GM12865 (cell line): ENCODE measurements at regions not wholly inside any gene's neighbourhood (a gene's known extent, or its start where the extent isn't known, plus 50 kb on each side); places are given as distances from the start of the nearest gene placed in this dataset.

ENCODE experiments used
- DNase-seq: peaks from one replicate; pipeline ENCODE4 v3.0.0; 2010; ENCODE audit warnings: low read depth
- H3K4me3 ChIP-seq: 2 replicates; pipeline ENCODE4 v1.5.1; 2011; ENCODE audit warnings: mild to moderate bottlenecking, low read depth, low read length, control low read depth
- TF ChIP-seq, protein P1 (sequence below): IDR thresholded peaks from 2 replicates; pipeline ENCODE4 v1.5.1; 2011; ENCODE audit warnings: low read length, control low read depth, low read depth, inconsistent platforms; ENCODE audit not compliant: insufficient read depth; ENCODE audit errors: missing control alignments

DNA sequence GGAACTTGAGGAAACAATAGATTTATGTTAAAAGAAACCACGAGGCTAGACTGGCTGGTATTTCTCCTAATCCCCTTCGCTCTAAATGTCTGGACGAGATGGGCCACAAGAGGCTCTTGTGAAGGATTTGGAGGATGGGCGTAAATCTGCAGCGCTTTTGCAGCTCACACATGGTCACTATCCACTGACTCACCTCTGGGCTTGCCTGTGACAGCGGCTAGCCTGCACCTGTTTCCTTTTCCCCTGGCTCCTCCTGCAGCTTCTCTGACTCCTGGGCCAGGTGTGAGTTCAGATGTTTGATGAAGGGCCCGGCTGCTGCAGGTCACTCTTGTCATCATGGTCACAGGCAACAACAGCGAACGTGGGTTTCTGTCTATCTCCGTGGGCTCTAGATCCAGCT, 629.4 kb downstream of the CBLN4 start:
- DNase-seq: no peak
- no peak overlapping the region for H3K4me3 ChIP-seq
- TF ChIP-seq, protein P1, sequence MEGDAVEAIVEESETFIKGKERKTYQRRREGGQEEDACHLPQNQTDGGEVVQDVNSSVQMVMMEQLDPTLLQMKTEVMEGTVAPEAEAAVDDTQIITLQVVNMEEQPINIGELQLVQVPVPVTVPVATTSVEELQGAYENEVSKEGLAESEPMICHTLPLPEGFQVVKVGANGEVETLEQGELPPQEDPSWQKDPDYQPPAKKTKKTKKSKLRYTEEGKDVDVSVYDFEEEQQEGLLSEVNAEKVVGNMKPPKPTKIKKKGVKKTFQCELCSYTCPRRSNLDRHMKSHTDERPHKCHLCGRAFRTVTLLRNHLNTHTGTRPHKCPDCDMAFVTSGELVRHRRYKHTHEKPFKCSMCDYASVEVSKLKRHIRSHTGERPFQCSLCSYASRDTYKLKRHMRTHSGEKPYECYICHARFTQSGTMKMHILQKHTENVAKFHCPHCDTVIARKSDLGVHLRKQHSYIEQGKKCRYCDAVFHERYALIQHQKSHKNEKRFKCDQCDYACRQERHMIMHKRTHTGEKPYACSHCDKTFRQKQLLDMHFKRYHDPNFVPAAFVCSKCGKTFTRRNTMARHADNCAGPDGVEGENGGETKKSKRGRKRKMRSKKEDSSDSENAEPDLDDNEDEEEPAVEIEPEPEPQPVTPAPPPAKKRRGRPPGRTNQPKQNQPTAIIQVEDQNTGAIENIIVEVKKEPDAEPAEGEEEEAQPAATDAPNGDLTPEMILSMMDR: no peak

DNA sequence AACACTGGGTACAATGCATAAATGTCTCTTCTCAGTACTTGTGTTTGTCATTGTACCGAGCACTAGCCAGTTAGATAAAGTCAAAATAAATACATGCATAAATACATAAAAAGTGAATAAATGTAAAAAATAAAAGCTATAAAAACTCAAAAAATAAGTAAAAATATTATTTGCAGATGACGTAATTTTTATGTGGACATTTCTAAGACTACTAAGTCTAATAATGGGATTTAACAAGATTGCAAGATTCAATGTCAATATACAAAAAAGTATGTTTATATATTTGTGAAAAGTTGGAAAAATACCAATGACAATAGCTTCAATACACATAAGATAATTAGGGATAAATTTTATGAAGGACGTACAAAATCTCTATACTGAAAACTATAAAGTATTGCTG, 639.6 kb downstream of the CBLN4 start:
- no peak for DNase-seq
- TF ChIP-seq, protein P1: no peak
- H3K4me3 ChIP-seq: no peak overlapping the region

DNA sequence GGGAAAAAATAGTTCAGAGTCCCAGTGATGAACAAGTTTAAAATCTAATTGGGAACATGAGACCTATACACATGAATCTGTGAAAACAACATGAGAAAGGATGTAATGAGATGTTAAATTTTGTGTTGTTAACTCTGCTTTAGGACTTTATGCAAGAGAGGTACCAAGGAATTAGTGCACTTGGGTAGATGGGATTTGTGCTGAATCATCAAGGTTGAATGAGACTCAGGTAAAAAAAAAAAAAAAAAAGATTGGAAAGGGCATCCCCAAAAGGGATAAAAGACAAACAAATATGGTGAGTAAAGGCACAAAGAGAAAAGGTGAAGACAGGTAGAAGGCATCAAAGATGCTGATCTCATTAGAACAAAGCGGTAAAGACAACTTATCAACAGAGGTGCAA, 644.4 kb downstream of the CBLN4 start:
- TF ChIP-seq, protein P1: no peak
- H3K4me3 ChIP-seq: no peak overlapping the region
- no peak for DNase-seq

DNA sequence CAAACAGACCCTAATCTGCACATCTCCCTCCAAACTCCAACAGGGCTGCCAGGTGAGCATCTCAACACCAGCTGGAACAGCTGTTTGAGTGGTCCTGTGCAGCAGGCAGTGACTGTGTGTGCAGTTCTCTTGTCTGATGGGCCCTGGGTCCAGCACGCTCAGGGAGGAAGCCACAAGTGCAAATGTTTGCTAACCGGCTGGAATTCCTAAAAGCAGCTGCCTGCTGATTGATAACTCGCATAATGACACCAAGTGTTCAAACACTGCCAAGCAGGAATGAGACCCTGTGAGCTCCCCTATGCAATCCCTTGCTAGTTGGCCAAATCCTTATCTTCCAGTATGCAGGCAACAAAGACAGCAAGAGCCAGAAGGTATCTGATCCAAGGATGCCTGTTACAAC, 650.6 kb downstream of the CBLN4 start:
- no peak overlapping the region for H3K4me3 ChIP-seq
- TF ChIP-seq, protein P1: no peak
- DNase-seq: no peak

DNA sequence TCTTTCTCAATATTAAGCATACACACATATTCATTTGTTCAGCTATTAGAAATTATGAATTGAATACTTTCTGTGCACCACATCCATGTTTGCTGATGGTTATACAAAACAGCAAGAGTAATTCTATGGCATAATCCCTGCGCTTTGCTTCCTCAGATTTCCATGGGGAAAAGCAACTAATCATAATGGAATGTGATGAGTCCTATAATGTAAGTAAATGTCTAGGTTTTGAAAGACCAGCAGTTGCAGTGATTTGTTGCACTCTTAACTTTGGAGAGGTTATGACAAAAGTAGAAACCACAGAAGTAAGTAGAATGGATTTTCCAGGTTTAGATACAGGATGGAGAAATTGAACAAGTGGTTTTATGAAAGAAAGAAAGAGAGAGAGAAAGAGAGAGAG, 652.1 kb downstream of the CBLN4 start:
- TF ChIP-seq, protein P1: no peak
- H3K4me3 ChIP-seq: no peak overlapping the region
- no peak for DNase-seq

DNA sequence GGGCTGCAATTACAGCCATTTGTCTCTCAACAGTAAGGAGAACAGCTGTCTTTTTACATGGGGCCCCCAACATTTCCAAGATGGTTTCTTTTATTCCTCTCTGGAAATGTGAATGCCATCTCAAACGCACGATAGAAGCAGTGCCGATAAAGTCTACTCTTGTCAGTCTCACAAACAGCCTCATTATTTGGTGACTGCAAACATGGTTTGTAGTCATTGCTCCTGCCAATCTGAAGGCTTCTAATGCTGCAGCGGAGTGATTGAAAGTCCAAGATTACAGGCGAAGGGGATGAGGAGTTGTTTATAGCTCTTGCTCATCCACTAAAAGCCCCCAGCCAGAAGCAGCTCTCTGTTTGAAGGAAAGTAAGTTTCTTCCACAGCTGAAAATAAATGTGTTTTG, 657.1 kb downstream of the CBLN4 start:
- TF ChIP-seq, protein P1: no peak
- no peak for DNase-seq
- no peak overlapping the region for H3K4me3 ChIP-seq

DNA sequence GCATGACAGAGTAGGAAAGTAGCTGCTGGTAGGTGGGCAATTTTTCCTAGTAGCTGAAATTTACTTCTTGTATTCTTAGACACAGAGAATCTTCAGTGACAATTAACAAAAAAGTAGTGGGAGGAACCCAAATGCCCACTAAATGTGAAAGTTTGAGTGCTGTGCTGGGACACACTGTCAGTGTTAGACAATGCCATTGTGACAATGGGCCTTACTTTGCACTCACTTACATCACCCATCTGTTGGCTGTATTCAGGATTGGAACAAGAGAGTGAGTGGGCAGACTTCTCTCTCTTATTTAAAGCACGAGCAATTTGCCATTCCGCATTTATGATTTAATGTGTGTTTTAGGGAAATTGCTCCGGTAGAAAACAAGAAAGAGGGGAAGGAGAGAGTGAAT, 662.5 kb downstream of the CBLN4 start:
- no peak overlapping the region for H3K4me3 ChIP-seq
- TF ChIP-seq, protein P1: no peak
- no peak for DNase-seq
